ENCODE measurements at regions not wholly inside any gene's neighbourhood (a gene's known extent, or its start where the extent isn't known, plus 50 kb on each side); places are given as distances from the start of the nearest gene placed in this dataset.

- no peak for DNase-seq
These were observed 97.8 kb downstream of the AQP9 start for GRCh38 chr15:58235961-58236360.

- DNase-seq, result no peak
These were observed 102.2 kb downstream of the AQP9 start for GRCh38 chr15:58240191-58240932.

GRCh38 chr15:58241872-58242271, 103.7 kb downstream of the AQP9 start:
- no peak for DNase-seq

- DNase-seq, result no peak
These were observed 104.9 kb downstream of the AQP9 start for GRCh38 chr15:58243070-58243469.

GRCh38 chr15:58244536-58244935, 106.4 kb downstream of the AQP9 start:
- no peak for DNase-seq

GRCh38 chr15:58246041-58246440, 107.9 kb downstream of the AQP9 start:
- DNase-seq, result no peak

- DNase-seq, result no peak
These were observed 110.0 kb downstream of the AQP9 start for GRCh38 chr15:58247855-58248842.

GRCh38 chr15:58249646-58250312, 111.6 kb downstream of the AQP9 start:
- no peak for DNase-seq

- DNase-seq, result no peak
These were observed 114.6 kb downstream of the AQP9 start for GRCh38 chr15:58252586-58253323.

- DNase-seq, result no peak
These were observed 119.7 kb downstream of the AQP9 start for GRCh38 chr15:58257776-58258325.

GRCh38 chr15:58258501-58259292, 120.5 kb downstream of the AQP9 start:
- DNase-seq, result no peak

GRCh38 chr15:58260205-58260724, 122.1 kb downstream of the AQP9 start:
- DNase-seq, result no peak

- DNase-seq, result no peak
These were observed 122.6 kb downstream of the AQP9 start for GRCh38 chr15:58260725-58261267.

GRCh38 chr15:58261368-58261767, 123.2 kb downstream of the AQP9 start:
- no peak for DNase-seq

GRCh38 chr15:58264053-58264971, 126.1 kb downstream of the AQP9 start:
- DNase-seq, result no peak

GRCh38 chr15:58267051-58267450, 128.9 kb downstream of the AQP9 start:
- DNase-seq, result no peak

- no peak for DNase-seq
These were observed 130.6 kb downstream of the AQP9 start for GRCh38 chr15:58268746-58269267.

GRCh38 chr15:58269455-58270414, 131.6 kb downstream of the AQP9 start:
- no peak for DNase-seq

Measured in activated naive CD4-positive, alpha-beta T cell treated with Interleukin-2 at 50 U/mL for 16 hours (primary cell).